PC-3 (cell line): ENCODE measurements at regions not wholly inside any gene's neighbourhood (a gene's known extent, or its start where the extent isn't known, plus 50 kb on each side); places are given as distances from the start of the nearest gene placed in this dataset.

Experiments
- CTCF ChIP-seq: fragments of 300-600 bp; sonication (generic); conservative IDR thresholded peaks from 2 replicates; pipeline ENCODE4 v1.5.1; 2017; ENCODE audit warnings: antibody characterized with exemption, low read depth, mild to moderate bottlenecking, low read length
- EZH2phosphoT487 ChIP-seq: fragments of 300-600 bp; sonication (generic); IDR thresholded peaks from 2 replicates; pipeline ENCODE4 v1.6.1; 2018; ENCODE audit warnings: mild to moderate bottlenecking, antibody characterized with exemption, low read length, borderline replicate concordance

- no peak for TF ChIP-seq CTCF
- no peak for TF ChIP-seq EZH2phosphoT487
These were observed 292.2 kb upstream of the RAG2 start for GRCh38 chr11:36890121-36890679.
